Bronchial epithelial cell (primary cell): ENCODE measurements at regions not wholly inside any gene's neighbourhood (a gene's known extent, or its start where the extent isn't known, plus 50 kb on each side); places are given as distances from the start of the nearest gene placed in this dataset.

Experiments used
- DNase-seq: peaks from one replicate; pipeline ENCODE4 v3.0.0-alpha.2; 2010; ENCODE audit warnings: low read depth
- FAIRE-seq: peaks from 2 replicates; lab custom pipeline; 2011; peaks lifted over from hg19 to GRCh38; lab: Jason Lieb, UNC
- H3K27me3 ChIP-seq: 2 replicates; pipeline ENCODE4 v1.5.1; 2011; ENCODE audit warnings: low read length; ENCODE audit not compliant: control insufficient read depth, insufficient read depth
- H3K36me3 ChIP-seq: 2 replicates; pipeline ENCODE4 v1.5.1; 2011; ENCODE audit warnings: low read length; ENCODE audit not compliant: control insufficient read depth, insufficient read depth
- H3K4me3 ChIP-seq: 2 replicates; pipeline ENCODE4 v1.5.1; 2011; ENCODE audit warnings: mild to moderate bottlenecking, low read depth, low read length, control low read depth
- TF ChIP-seq, protein P1 (sequence below): IDR thresholded peaks from 2 replicates; pipeline ENCODE4 v1.5.1; 2011; ENCODE audit warnings: mild to moderate bottlenecking, moderate library complexity, low read length, control low read depth, inconsistent platforms; ENCODE audit not compliant: insufficient read depth, severe bottlenecking

DNA sequence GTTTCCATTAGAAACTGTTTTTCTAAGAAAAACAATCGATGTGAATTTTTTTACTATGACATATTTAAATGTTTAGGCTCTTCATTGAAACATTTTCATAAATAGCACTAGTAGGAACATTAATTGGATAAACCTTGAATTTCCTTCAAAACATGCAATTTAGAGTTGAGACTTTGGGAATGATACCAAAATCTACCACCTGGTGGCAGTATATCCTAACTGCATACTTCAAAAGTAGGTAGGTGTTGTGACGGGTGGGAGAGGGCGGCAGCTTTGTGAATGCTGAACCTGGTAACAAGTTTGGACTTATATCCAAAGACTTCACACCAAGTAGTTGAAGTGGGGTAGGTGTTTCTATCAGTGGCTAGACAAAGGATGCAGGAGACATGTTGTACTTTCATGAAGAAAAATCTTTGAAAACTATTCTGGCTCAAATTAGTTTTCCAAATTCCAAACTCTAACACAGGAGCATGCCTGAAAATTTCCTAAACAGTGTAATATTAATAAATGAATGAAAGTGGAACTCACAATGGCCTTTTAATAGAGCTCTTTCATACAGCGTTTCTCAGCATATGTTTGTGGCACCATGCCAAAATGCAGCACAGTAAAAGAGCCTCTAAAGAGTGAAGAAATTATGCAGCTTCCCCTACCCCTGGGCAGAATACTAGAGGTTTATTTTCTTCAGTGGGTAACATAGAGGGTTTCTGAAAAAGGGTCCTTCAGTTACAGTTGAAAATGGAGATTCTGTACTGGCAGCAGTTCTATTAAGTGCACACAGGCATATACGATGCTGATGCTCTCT is 201.0 kb upstream of the TPK1 start:
- Histone ChIP-seq H3K4me3 (no peak overlapping the region), H3K36me3 (no peaks in the 10 kb centered on the region), H3K27me3 (no peaks in the 10 kb centered on the region)
- TF ChIP-seq, protein P1, sequence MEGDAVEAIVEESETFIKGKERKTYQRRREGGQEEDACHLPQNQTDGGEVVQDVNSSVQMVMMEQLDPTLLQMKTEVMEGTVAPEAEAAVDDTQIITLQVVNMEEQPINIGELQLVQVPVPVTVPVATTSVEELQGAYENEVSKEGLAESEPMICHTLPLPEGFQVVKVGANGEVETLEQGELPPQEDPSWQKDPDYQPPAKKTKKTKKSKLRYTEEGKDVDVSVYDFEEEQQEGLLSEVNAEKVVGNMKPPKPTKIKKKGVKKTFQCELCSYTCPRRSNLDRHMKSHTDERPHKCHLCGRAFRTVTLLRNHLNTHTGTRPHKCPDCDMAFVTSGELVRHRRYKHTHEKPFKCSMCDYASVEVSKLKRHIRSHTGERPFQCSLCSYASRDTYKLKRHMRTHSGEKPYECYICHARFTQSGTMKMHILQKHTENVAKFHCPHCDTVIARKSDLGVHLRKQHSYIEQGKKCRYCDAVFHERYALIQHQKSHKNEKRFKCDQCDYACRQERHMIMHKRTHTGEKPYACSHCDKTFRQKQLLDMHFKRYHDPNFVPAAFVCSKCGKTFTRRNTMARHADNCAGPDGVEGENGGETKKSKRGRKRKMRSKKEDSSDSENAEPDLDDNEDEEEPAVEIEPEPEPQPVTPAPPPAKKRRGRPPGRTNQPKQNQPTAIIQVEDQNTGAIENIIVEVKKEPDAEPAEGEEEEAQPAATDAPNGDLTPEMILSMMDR, result peak; percentile 62
- FAIRE-seq (no peak), DNase-seq (peak; percentile 57)

DNA sequence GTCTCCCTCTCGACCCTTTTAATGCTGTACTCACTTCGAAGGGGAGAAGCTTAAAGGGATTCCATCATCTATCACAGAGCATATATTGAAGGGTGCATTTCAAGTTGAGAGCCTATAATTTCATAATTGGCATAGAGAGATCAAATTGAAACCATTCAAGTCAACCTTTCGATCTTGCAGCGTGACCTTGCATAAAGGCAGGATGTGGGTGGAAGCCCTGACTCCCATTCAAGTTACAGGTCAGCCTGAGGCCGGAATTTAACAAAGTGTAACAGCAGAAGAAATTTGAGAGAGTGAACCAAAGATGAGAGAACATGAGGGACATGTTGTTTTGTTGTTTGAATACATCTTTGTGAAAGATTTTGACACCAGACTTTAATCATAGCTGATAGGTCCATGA is 195.3 kb upstream of the TPK1 start:
- Histone ChIP-seq H3K27me3 (no peaks in the 10 kb centered on the region), H3K4me3 (no peak overlapping the region), H3K36me3 (no peaks in the 10 kb centered on the region)
- TF ChIP-seq, protein P1, result no peak
- FAIRE-seq, result no peak
- DNase-seq, result no peak

DNA sequence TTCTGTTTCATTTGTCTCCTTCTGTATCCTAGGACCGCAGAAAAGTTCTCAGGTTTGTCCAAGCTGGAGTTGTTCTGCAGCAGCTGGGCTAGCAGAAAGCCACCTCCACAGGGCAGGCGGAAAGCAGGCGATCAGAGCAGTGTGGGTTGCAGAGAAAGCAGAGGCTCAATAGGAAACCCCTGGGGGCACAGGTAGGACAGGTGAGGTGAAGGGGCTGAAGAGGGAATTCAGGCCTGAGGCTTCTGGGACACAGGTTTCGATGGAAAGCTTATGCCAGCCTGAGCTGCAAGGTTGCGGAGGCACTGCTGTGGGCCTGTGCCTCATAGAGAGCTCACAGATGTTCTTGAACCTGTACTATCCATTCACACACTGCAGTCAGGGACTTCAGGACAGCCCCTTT is 194.9 kb upstream of the TPK1 start:
- no peaks in the 10 kb centered on the region for H3K36me3 ChIP-seq
- H3K4me3 ChIP-seq, result no peak overlapping the region
- FAIRE-seq (no peak), DNase-seq (no peak)
- no peaks in the 10 kb centered on the region for H3K27me3 ChIP-seq
- TF ChIP-seq, protein P1, result no peak

DNA sequence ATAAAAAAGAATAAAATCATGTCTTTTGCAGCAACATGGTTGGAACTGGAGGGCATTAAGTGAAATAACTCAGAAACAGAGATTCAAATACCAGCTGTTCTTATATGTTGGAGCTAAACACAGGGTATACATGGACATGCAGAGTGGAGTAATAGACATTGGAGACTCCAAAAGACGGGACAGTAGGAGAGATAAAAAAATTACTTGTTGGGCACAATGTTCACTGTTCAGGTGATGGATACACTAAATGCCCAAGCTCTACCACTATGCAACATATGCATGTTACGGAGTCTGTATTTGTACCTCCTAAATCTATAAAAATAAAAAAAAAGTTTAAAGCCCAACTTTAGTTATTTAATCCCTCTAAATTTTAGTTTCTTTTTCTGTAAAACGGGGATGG is 184.6 kb upstream of the TPK1 start:
- TF ChIP-seq, protein P1, result no peak
- no peak overlapping the region for H3K4me3 ChIP-seq
- H3K36me3 ChIP-seq, result no peaks in the 10 kb centered on the region
- no peak for DNase-seq
- H3K27me3 ChIP-seq, result no peaks in the 10 kb centered on the region
- FAIRE-seq, result no peak

DNA sequence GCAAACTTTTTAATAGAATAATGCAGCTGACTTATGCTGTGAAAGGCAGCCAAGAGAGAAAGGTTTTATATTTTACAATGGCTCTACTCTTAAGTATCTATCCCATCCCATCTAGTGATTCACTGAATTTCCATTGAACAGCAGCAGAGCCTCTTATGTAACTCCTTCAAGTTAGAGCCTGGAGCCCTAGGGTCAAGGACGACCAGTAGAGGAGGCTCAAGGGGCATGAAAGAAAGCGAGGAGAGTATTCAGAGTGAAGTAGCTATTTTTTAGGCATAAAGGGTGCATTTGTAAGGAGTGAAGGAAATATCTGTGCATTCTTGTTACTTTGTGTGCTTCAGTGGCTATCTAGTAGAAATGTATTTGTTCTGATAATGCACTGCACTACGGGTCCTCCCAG is 180.2 kb upstream of the TPK1 start:
- no peaks in the 10 kb centered on the region for H3K27me3 ChIP-seq
- TF ChIP-seq, protein P1, result no peak
- FAIRE-seq (no peak), DNase-seq (no peak)
- no peaks in the 10 kb centered on the region for H3K36me3 ChIP-seq
- no peak overlapping the region for H3K4me3 ChIP-seq

DNA sequence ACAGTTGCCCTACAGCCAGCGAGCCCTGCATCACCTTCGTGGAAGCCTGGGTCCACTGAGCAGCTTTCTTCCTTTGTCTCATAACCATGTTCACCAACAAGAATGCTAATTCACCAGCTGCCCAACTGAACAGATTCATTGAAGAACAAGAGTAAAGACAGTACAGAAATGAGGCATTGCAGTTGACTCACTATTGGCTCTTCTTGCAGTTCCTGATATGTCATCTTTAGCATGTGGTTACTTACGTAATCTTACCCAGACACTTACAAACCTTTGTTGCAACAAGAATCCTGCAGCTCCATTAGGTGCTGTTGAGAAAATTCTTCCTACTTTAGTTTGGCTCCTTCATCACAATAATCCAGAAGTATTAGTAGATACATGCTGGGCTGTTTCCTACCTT is 174.0 kb upstream of the TPK1 start:
- Histone ChIP-seq H3K36me3 (no peaks in the 10 kb centered on the region), H3K4me3 (no peak overlapping the region), H3K27me3 (no peaks in the 10 kb centered on the region)
- peak; percentile 26 for DNase-seq
- TF ChIP-seq, protein P1, result no peak
- FAIRE-seq, result no peak
